Tibial nerve (tissue), 4 donors: ENCODE measurements at regions not wholly inside any gene's neighbourhood (a gene's known extent, or its start where the extent isn't known, plus 50 kb on each side); places are given as distances from the start of the nearest gene placed in this dataset.
"Not testable (repeated sequence)": the region's sequence is repeated elsewhere in the genome, so short reads cannot be mapped to it uniquely, and the experiment has no call there.

ENCODE experiments used
- DNase-seq, 2 donors: peaks; one replicate each; pipeline ENCODE4 v3.0.0-alpha.2; 2019; ENCODE audit warnings: low spot score in 2 of 2
- H3K27ac ChIP-seq, 4 donors: fragments of 200-600 bp; sonication (generic) in 3 of 4; one replicate each; pipeline ENCODE4 v1.5.1; 2017 to 2019; ENCODE audit warnings: mild to moderate bottlenecking in 1 of 4
- H3K27me3 ChIP-seq, 2 donors: fragments of 200-600 bp; sonication (generic) in 1 of 2; one replicate each; pipeline versions ENCODE4 v1.5.1 to v1.6.0; 2017 to 2019
- H3K36me3 ChIP-seq, 3 donors: fragments of 200-600 bp; sonication (generic); one replicate each; pipeline ENCODE4 v1.5.1; 2018 to 2019
- H3K4me1 ChIP-seq, 4 donors: fragments of 200-600 bp; sonication (generic) in 3 of 4; one replicate each; pipeline ENCODE4 v1.5.1; 2017 to 2019
- H3K4me3 ChIP-seq, 4 donors: fragments of 200-600 bp; sonication (generic) in 3 of 4; one replicate each; pipeline ENCODE4 v1.5.1; 2017 to 2019; ENCODE audit warnings: mild to moderate bottlenecking in 1 of 4, moderate library complexity in 1 of 4
- H3K9me3 ChIP-seq, 4 donors: fragments of 200-600 bp; sonication (generic) in 3 of 4; one replicate each; pipeline ENCODE4 v1.5.1; 2017 to 2019
- EP300 ChIP-seq, 2 donors: sonication (generic); formaldehyde crosslinking; IDR thresholded peaks; one replicate each; pipeline ENCODE4 v1.6.1; 2017; ENCODE audit warnings: antibody characterized with exemption in 2 of 2, mild to moderate bottlenecking in 1 of 2
- POLR2A ChIP-seq, 2 donors: fragments of 450-650 bp; IDR thresholded peaks; one replicate each; pipeline ENCODE4 v1.6.1; 2017; ENCODE audit warnings: antibody characterized with exemption in 2 of 2, mild to moderate bottlenecking in 2 of 2, moderate library complexity in 2 of 2
- WGBS, 2 donors: methylation state at CpG; one replicate each; pipeline ENCODE4 v1.1.5; 2018; 5-methylcytosine and 5-hydroxymethylcytosine counted together
- TF ChIP-seq, protein P1 (sequence below), 5 experiments: fragments of 200-600 bp in 3 of 5; fragments of 450-650 bp in 2 of 5; sonication (generic) in 3 of 5; IDR thresholded peaks; one replicate each; pipeline ENCODE4 v1.5.1; 2016 to 2019; ENCODE audit warnings: antibody characterized with exemption in 5 of 5, mild to moderate bottlenecking in 3 of 5, moderate library complexity in 2 of 5

DNA sequence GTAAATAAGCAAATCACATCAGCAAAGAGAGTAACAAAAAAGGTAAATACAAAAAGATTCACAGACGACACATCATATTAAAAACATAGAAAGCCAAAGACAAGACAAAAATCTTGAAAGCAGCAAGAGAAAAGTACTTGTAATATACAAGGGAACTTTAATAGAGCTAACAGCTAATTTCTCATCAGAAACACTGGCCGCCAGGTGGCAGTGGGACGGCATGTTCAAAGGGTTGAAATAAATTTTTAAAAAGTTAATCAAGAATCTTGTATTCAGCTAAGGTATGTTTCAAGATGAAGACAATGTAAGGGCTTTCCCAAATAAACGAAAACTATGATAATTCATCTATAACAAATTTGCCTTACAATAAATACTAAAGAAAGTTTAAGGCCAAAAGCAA lies 358.1 kb downstream of the LRRIQ3 start:
- WGBS, 2 donors, result 42 to 56% methylated on average over 4 of the region's 4 CpGs
- no peaks in the 10 kb centered on the region for H3K9me3 ChIP-seq
- H3K36me3 ChIP-seq, result no peaks in the 10 kb centered on the region
- H3K27me3 ChIP-seq, result no peaks in the 10 kb centered on the region
- no peaks in the 10 kb centered on the region for H3K4me1 ChIP-seq
- H3K27ac ChIP-seq, result no peak overlapping the region
- no peak overlapping the region for H3K4me3 ChIP-seq
- TF ChIP-seq EP300 (IDR thresholded peaks at IDR 0.05) (no peak), POLR2A (IDR thresholded peaks at IDR 0.05) (no peak)
- TF ChIP-seq, protein P1, sequence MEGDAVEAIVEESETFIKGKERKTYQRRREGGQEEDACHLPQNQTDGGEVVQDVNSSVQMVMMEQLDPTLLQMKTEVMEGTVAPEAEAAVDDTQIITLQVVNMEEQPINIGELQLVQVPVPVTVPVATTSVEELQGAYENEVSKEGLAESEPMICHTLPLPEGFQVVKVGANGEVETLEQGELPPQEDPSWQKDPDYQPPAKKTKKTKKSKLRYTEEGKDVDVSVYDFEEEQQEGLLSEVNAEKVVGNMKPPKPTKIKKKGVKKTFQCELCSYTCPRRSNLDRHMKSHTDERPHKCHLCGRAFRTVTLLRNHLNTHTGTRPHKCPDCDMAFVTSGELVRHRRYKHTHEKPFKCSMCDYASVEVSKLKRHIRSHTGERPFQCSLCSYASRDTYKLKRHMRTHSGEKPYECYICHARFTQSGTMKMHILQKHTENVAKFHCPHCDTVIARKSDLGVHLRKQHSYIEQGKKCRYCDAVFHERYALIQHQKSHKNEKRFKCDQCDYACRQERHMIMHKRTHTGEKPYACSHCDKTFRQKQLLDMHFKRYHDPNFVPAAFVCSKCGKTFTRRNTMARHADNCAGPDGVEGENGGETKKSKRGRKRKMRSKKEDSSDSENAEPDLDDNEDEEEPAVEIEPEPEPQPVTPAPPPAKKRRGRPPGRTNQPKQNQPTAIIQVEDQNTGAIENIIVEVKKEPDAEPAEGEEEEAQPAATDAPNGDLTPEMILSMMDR (IDR thresholded peaks at IDR 0.05), result no peak
- no peak for DNase-seq

- no peaks in the 10 kb centered on the region for H3K9me3 ChIP-seq
- no peaks in the 10 kb centered on the region for H3K27me3 ChIP-seq
- no peak overlapping the region for H3K4me3 ChIP-seq
- no peaks in the 10 kb centered on the region for H3K4me1 ChIP-seq
- TF ChIP-seq POLR2A (IDR thresholded peaks at IDR 0.05), result no peak
- no peak for TF ChIP-seq EP300 (IDR thresholded peaks at IDR 0.05)
- TF ChIP-seq, protein P1 (IDR thresholded peaks at IDR 0.05), result no peak
- WGBS, 2 donors, result 48 to 61% methylated on average over 5 of the region's 5 CpGs
- H3K27ac ChIP-seq, result no peak overlapping the region
- H3K36me3 ChIP-seq, result no peaks in the 10 kb centered on the region
- DNase-seq, result no peak
Observed at GRCh38 chr1:73832276-73833181, 365.4 kb downstream of the LRRIQ3 start.

DNA sequence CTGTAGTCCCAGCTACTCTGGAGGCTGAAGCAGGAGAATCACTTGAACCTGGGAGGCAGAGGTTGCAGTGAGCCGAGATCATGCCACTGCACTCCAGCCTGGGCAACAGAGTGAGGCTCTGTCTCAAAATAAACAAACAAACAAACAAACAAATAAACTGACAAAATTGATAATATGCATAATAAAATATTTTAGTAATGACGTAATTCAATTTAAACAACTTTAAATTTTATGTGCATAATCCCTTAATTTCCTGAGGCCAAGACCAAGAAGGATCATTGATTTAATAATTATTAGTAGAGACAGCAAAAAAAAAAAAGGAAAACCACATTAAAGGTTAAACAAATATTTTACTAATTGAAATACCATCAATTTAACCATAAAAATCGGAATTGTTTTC lies 370.7 kb downstream of the LRRIQ3 start:
- H3K36me3 ChIP-seq, H3K9me3 ChIP-seq, H3K4me3 ChIP-seq, H3K27ac ChIP-seq, DNase-seq, H3K4me1 ChIP-seq, H3K27me3 ChIP-seq: not testable (repeated sequence)
- WGBS, 2 donors, result 85 to 87% methylated on average over 3 of the region's 3 CpGs

- 83 to 86% methylated on average over 4 of the region's 4 CpGs for WGBS, 2 donors
- DNase-seq, result no peak
Observed at GRCh38 chr1:73824065-73824464, 373.9 kb downstream of the LRRIQ3 start.

DNA sequence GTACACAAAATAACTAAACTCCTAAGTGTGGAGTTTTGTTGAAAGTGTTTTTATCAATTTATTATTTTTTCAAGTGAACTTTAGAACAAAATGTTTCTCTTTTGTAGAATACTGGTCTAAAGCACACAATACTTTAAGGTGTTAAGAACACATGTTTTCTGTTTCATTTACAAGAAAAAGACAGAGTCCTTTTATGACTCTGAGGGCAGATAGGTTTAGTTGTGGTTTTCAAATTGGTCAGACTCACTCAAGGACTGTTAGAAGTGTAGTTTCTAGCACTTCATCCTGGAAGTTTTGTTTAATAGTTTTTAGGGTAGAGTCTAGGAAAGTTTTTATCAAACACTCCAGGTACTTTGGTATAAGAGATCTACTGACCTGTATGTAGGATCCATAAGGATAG lies 376.5 kb downstream of the LRRIQ3 start:
- no peak for DNase-seq
- Histone ChIP-seq H3K27ac (no peak overlapping the region), H3K36me3 (no peaks in the 10 kb centered on the region), H3K4me3 (no peak overlapping the region), H3K9me3 (no peaks in the 10 kb centered on the region), H3K4me1 (no peaks in the 10 kb centered on the region), H3K27me3 (no peaks in the 10 kb centered on the region)
- TF ChIP-seq POLR2A (IDR thresholded peaks at IDR 0.05) (no peak), EP300 (IDR thresholded peaks at IDR 0.05) (no peak)
- TF ChIP-seq, protein P1 (IDR thresholded peaks at IDR 0.05), result no peak

More at GRCh38 chr1:73824065-73824464, 373.9 kb downstream of the LRRIQ3 start:
- Histone ChIP-seq H3K27me3 (no peaks in the 10 kb centered on the region), H3K4me1 (no peaks in the 10 kb centered on the region), H3K36me3 (no peaks in the 10 kb centered on the region), H3K27ac (no peak overlapping the region), H3K9me3 (no peaks in the 10 kb centered on the region), H3K4me3 (no peak overlapping the region)
- no peak for TF ChIP-seq EP300 (IDR thresholded peaks at IDR 0.05)
- TF ChIP-seq, protein P1 (IDR thresholded peaks at IDR 0.05), result no peak
- no peak for TF ChIP-seq POLR2A (IDR thresholded peaks at IDR 0.05)
